ENCODE measurements at regions not wholly inside any gene's neighbourhood (a gene's known extent, or its start where the extent isn't known, plus 50 kb on each side); places are given as distances from the start of the nearest gene placed in this dataset.
"Not testable (repeated sequence)": the region's sequence is repeated elsewhere in the genome, so short reads cannot be mapped to it uniquely, and the experiment has no call there.

DNA sequence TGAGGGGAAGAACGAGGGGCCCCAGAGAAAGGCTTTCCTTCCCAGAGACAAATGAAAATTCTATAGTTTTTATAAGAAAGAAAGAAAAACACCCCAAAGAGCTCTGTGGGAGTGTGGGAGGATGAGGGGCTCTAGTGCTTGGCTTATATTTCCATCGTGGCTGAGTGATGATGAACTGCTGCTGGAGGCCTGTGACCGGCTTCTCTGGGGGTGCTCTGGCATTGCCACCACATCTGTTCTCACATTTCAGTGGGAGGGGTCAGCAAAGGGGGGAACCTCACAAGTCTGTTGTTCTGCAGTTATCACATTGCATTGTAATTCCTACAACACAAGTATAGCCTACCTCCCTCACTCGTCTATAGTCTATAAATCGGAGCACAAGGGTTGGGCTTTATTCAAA, 67.6 kb upstream of the BACH2 start:
- no peak for DNase-seq (ENCODE audit: low spot score)
- TF ChIP-seq, protein P1, sequence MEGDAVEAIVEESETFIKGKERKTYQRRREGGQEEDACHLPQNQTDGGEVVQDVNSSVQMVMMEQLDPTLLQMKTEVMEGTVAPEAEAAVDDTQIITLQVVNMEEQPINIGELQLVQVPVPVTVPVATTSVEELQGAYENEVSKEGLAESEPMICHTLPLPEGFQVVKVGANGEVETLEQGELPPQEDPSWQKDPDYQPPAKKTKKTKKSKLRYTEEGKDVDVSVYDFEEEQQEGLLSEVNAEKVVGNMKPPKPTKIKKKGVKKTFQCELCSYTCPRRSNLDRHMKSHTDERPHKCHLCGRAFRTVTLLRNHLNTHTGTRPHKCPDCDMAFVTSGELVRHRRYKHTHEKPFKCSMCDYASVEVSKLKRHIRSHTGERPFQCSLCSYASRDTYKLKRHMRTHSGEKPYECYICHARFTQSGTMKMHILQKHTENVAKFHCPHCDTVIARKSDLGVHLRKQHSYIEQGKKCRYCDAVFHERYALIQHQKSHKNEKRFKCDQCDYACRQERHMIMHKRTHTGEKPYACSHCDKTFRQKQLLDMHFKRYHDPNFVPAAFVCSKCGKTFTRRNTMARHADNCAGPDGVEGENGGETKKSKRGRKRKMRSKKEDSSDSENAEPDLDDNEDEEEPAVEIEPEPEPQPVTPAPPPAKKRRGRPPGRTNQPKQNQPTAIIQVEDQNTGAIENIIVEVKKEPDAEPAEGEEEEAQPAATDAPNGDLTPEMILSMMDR (IDR thresholded peaks at IDR 0.05; ENCODE audit: extremely low read depth, missing control alignments), result no peak

DNA sequence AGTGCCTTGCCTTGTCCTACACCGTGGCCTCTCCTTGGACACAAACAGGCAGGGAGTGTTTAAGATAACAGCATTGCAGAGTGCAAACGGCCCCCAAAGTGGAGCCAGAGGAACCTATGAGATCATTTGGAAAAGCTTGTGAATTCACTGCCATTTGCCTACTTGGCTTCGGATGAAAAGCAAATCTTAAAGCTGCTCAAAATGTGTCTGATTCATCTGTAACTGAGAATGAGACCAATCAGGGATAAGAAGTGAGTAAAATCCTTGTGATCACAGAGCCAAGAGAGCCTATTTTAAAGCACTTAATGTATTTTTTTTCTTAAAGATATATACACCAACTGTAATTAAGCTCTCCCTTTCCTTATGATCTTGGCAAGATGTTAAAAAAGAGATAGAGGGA, 65.7 kb upstream of the BACH2 start:
- DNase-seq (ENCODE audit: low spot score), result no peak
- TF ChIP-seq, protein P1 (IDR thresholded peaks at IDR 0.05; ENCODE audit: extremely low read depth, missing control alignments), result no peak

DNA sequence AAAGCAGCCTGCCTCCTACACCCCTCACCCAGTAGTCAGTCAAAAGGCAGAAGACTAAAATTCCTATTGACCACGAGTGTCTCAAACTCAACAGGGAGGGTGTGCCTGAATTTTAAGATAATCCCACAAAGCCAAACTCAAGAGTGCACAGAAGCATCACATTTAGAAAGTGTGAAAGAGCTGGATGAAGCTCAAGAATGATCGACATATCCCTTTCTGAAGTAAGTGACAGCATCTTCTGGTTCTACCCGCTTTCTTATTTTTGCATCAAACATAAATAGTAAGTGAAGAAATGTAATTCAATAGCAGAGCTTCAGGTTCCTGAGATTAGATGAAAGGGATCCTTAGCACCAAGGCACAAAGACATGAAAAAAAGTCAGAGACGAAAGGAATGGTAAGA, 64.5 kb upstream of the BACH2 start:
- DNase-seq (ENCODE audit: low spot score), result no peak

DNA sequence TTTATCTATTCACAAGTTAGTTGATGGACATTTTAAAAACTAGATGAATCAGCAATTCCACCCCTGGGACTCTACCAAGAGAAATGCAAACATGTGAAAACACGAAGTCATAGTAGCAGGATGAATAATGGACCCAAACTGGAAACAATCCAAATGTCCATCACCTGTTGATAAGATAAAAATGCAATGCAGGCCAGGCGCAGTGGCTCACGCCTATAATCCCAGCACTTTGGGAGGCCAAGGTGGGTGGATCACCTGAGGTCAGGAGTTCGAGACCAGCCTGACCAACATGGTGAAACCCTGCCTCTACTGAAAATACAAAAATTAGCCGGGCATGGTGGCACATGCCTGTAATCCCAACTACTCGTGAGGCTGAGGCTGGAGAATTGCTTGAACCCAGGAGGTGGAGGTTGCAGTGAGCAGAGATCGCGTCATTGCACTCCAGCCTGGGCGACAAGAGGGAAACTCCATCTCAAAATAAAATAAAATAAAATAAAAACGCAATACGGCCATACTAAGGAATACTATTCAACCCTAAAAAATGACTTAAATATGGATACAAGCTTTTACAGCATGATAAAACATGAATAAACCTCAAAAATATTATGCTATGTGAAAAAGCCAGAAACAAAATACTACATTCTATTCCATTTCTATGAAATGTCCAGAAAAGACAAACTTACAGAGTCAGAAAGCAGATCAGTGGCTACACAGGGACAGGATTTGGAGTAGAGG, 61.6 kb upstream of the BACH2 start:
- not testable (repeated sequence) for DNase-seq (ENCODE audit: low spot score)

More for the DNA sequence above, 64.5 kb upstream of the BACH2 start:
- TF ChIP-seq, protein P1 (IDR thresholded peaks at IDR 0.05; ENCODE audit: extremely low read depth, missing control alignments), result no peak

DNA sequence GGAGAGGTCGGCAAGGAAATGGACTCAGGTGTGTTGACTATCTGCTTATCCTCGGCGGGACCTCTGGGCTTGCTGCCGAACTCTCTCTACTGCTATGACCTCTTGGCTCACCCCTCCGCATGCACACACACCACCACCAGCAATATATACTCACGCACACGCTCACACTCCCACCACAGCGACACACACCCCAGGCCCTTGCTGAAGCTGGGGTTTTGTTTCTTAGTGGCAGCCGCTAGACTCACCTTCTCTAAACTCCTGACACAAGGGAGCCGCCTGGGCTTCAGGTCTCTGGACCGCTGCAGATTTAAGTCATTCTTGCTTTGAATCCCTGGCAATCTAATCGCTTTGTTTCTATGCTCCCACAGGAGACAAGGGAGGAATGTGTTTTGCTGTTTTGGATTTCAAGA, 59.4 kb upstream of the BACH2 start:
- TF ChIP-seq, protein P1 (IDR thresholded peaks at IDR 0.05; ENCODE audit: extremely low read depth, missing control alignments), result no peak
- DNase-seq (ENCODE audit: low spot score), result no peak

DNA sequence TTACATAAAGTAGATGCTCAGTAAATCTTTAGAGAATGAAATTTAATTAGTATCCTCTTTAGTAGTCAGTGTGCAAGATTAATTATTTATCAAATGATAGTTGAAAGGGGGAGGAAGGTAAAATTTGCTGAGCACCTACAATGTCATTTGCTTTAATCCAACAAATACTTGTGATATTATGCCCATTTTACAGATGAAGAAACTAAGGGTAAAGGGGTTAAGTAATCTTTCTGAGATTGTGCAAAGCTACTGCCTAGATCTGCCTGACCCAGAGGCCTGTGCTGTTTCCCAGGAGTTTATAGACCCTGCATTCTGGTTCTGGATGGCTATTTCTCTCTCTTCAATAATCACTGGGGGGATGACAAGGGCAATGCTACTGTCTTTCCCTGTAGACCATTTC, 58.3 kb upstream of the BACH2 start:
- no peak for DNase-seq (ENCODE audit: low spot score)
- TF ChIP-seq, protein P1 (IDR thresholded peaks at IDR 0.05; ENCODE audit: extremely low read depth, missing control alignments), result no peak

DNA sequence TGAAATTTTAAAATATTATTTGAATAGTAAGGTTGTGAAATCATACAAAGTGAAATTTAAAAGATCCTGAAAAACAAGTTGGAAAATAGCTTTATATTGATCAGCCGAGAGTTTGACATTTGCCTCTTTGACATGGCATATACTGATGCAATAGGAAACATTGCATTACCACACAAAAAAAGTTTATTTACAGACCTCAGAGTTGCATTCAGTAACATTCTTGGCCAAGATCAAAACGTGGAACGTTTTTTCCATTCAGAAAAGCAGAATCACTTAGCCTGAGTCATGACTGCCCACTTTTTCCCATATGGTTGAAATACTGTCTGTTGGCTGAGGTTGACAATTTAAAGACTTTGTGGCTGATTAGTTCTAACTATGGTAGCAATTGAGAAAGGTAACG, 55.1 kb upstream of the BACH2 start:
- TF ChIP-seq, protein P1 (IDR thresholded peaks at IDR 0.05; ENCODE audit: extremely low read depth, missing control alignments), result no peak
- DNase-seq (ENCODE audit: low spot score), result no peak

Measured in GM20000 (cell line).